H1 (cell line): ENCODE measurements at regions not wholly inside any gene's neighbourhood (a gene's known extent, or its start where the extent isn't known, plus 50 kb on each side); places are given as distances from the start of the nearest gene placed in this dataset.

Experiments used
- CTCF ChIA-PET: fragments of 300-600 bp; sonication (Branson Sonifier 250); formaldehyde crosslinking; loops from one replicate; lab custom pipeline; 2021; ENCODE audit not compliant: partially characterized antibody; lab: Charles Lee
- POLR2A ChIA-PET: fragments of 300-600 bp; sonication (Branson Sonifier 250); formaldehyde crosslinking; loops from one replicate; lab custom pipeline; 2021; ENCODE audit warnings: inconsistent platforms; ENCODE audit not compliant: partially characterized antibody; lab: Charles Lee
- DNase-seq, 2 experiments: peaks; one replicate each; pipeline versions ENCODE4 v3.0.0 to v3.0.0-alpha.2; 2010 to 2022; ENCODE audit warnings: low spot score in 2 of 2, low read depth in 1 of 2, mixed read lengths in 1 of 2
- FAIRE-seq: peaks from 2 replicates; lab custom pipeline; 2011; peaks lifted over from hg19 to GRCh38; lab: Jason Lieb, UNC
- H2AFZ ChIP-seq: 2 replicates; pipeline ENCODE4 v1.8.1; 2012; ENCODE audit warnings: low read length, inconsistent platforms
- H2AK5ac ChIP-seq: 2 replicates; pipeline ENCODE4 v1.6.1; 2013; ENCODE audit warnings: low read depth, low read length
- H2BK120ac ChIP-seq: replicated peaks from 2 replicates; pipeline ENCODE3; 2013; ENCODE audit warnings: low read depth, low read length, inconsistent platforms
- H2BK12ac ChIP-seq: 2 replicates; pipeline ENCODE4 v1.6.1; 2013; ENCODE audit warnings: low read depth, low read length
- H2BK15ac ChIP-seq: 2 replicates; pipeline ENCODE4 v1.6.1; 2013; ENCODE audit warnings: low read length
- H2BK20ac ChIP-seq: 2 replicates; pipeline ENCODE4 v1.6.1; 2013; ENCODE audit warnings: low read length
- H2BK5ac ChIP-seq: 2 replicates; pipeline ENCODE4 v1.6.1; 2013; ENCODE audit warnings: low read depth, low read length
- H3K14ac ChIP-seq: 2 replicates; pipeline ENCODE4 v1.6.1; 2013; ENCODE audit warnings: inconsistent platforms; ENCODE audit not compliant: insufficient read length
- H3K18ac ChIP-seq: 2 replicates; pipeline ENCODE4 v1.6.1; 2013; ENCODE audit warnings: low read length; ENCODE audit errors: extremely low read depth
- H3K23ac ChIP-seq: 2 replicates; pipeline ENCODE4 v1.6.1; 2013; ENCODE audit warnings: inconsistent platforms; ENCODE audit not compliant: insufficient read length
- H3K23me2 ChIP-seq: 2 replicates; pipeline ENCODE4 v1.6.1; 2013; ENCODE audit warnings: low read depth, low read length
- H3K27ac ChIP-seq: 2 replicates; pipeline ENCODE4 v1.6.1; 2011; ENCODE audit warnings: low read depth, low read length, inconsistent platforms
- H3K27me3 ChIP-seq, 4 experiments: replicated peaks in 1 of 4; 1 replicate in 1 of 4; 2 replicates in 3 of 4; pipeline versions ENCODE4 v1.6.1 to v1.8.1; 2011 to 2013; ENCODE audit warnings: low read length in 3 of 4, mild to moderate bottlenecking in 3 of 4, inconsistent platforms in 2 of 4, mixed read lengths in 2 of 4, moderate library complexity in 1 of 4; ENCODE audit not compliant: control insufficient read depth in 3 of 4, insufficient read depth in 3 of 4; ENCODE audit errors: extremely low read depth in 1 of 4
- H3K36me3 ChIP-seq, 4 experiments: 2 replicates each; pipeline versions ENCODE4 v1.6.1 to v1.8.1; 2011 to 2013; ENCODE audit warnings: mild to moderate bottlenecking in 4 of 4, low read length in 3 of 4, moderate library complexity in 2 of 4, control low read depth in 1 of 4, inconsistent platforms in 1 of 4; ENCODE audit not compliant: insufficient read depth in 4 of 4, control insufficient read depth in 2 of 4
- H3K4ac ChIP-seq: replicated peaks from 2 replicates; pipeline ENCODE3; 2013; ENCODE audit warnings: low read length, low read depth, mixed read lengths, inconsistent platforms; ENCODE audit not compliant: insufficient read length
- H3K4me1 ChIP-seq, 4 experiments: replicated peaks in 1 of 4; 1 replicate in 1 of 4; 2 replicates in 3 of 4; pipeline versions ENCODE4 v1.6.1 to v1.8.1; 2011 to 2013; ENCODE audit warnings: low read length in 3 of 4, inconsistent platforms in 2 of 4, mixed read lengths in 1 of 4; ENCODE audit not compliant: insufficient read depth in 4 of 4, control insufficient read depth in 3 of 4
- H3K4me2 ChIP-seq, 2 experiments: 2 replicates each; pipeline versions ENCODE4 v1.6.1 to v1.8.1; 2011 to 2013; ENCODE audit warnings: low read depth in 2 of 2, low read length in 2 of 2, control low read depth in 1 of 2, inconsistent platforms in 1 of 2, mild to moderate bottlenecking in 1 of 2; ENCODE audit not compliant: insufficient read depth in 1 of 2
- H3K4me3 ChIP-seq, 4 experiments: fragments of 200-600, 300-600 bp in 1 of 4; sonication (generic), shearing (Covaris generic), sonication (Bioruptor Twin) in 1 of 4; 2 replicates each; pipeline versions ENCODE4 v1.5.1 to v1.8.1; 2011 to 2016; ENCODE audit warnings: low read length in 4 of 4, low read depth in 3 of 4, control low read depth in 2 of 4, inconsistent platforms in 2 of 4, mild to moderate bottlenecking in 2 of 4, mixed read lengths in 1 of 4, moderate library complexity in 1 of 4; ENCODE audit not compliant: insufficient read depth in 2 of 4; ENCODE audit errors: extremely low read depth in 1 of 4
- H3K56ac ChIP-seq: replicated peaks from 2 replicates; pipeline ENCODE3; 2013; ENCODE audit warnings: low read depth, mild to moderate bottlenecking, mixed read lengths, low read length, inconsistent platforms; ENCODE audit not compliant: insufficient read length
- H3K79me1 ChIP-seq: 2 replicates; pipeline ENCODE4 v1.6.1; 2013; ENCODE audit warnings: low read depth, low read length, control low read depth
- H3K79me2 ChIP-seq, 2 experiments: 2 replicates each; pipeline versions ENCODE4 v1.6.1 to v1.8.1; 2012 to 2013; ENCODE audit warnings: low read length in 2 of 2, mild to moderate bottlenecking in 2 of 2, inconsistent platforms in 1 of 2; ENCODE audit not compliant: insufficient read depth in 2 of 2, control insufficient read depth in 1 of 2
- H3K9ac ChIP-seq, 4 experiments: replicated peaks in 1 of 4; 1 replicate in 1 of 4; 2 replicates in 3 of 4; pipeline versions ENCODE4 v1.6.1 to v1.8.1; 2011 to 2013; ENCODE audit warnings: low read depth in 3 of 4, low read length in 3 of 4, control low read depth in 2 of 4, mild to moderate bottlenecking in 2 of 4, moderate library complexity in 2 of 4, inconsistent platforms in 1 of 4; ENCODE audit errors: extremely low read depth in 1 of 4
- H3K9me3 ChIP-seq, 2 experiments: 2 replicates each; pipeline versions ENCODE4 v1.6.1 to v1.8.1; 2012 to 2013; ENCODE audit warnings: mild to moderate bottlenecking in 2 of 2, moderate library complexity in 2 of 2, control low read depth in 1 of 2, inconsistent platforms in 1 of 2, low read depth in 1 of 2, low read length in 1 of 2, mixed read lengths in 1 of 2; ENCODE audit not compliant: insufficient read depth in 2 of 2
- H4K20me1 ChIP-seq, 2 experiments: replicated peaks in 1 of 2; 2 replicates each; pipeline versions ENCODE3 to v1.8.1; 2011 to 2013; ENCODE audit warnings: inconsistent platforms in 2 of 2, low read length in 2 of 2, mild to moderate bottlenecking in 1 of 2; ENCODE audit not compliant: insufficient read depth in 2 of 2, control insufficient read depth in 1 of 2
- H4K5ac ChIP-seq: 2 replicates; pipeline ENCODE4 v1.6.1; 2013; ENCODE audit warnings: low read length, low read depth, mixed read lengths, inconsistent platforms; ENCODE audit not compliant: insufficient read length
- H4K8ac ChIP-seq: 2 replicates; pipeline ENCODE4 v1.8.0; 2013; ENCODE audit warnings: mild to moderate bottlenecking, moderate library complexity, low read length, inconsistent platforms; ENCODE audit not compliant: insufficient read depth; ENCODE audit errors: extremely low read depth
- H4K91ac ChIP-seq: replicated peaks from 2 replicates; pipeline ENCODE3; 2013; ENCODE audit warnings: low read length, mixed read lengths, inconsistent platforms; ENCODE audit not compliant: insufficient read length
- CEBPB ChIP-seq: IDR thresholded peaks from 2 replicates; pipeline ENCODE4 v1.6.1; 2012; ENCODE audit warnings: low read depth, low read length
- CHD2 ChIP-seq: IDR thresholded peaks from 2 replicates; pipeline ENCODE4 v1.6.1; 2012; ENCODE audit warnings: low read length, improper control_type of control experiment
- CTBP2 ChIP-seq: IDR thresholded peaks from 2 replicates; pipeline ENCODE4 v1.7.0; 2011; ENCODE audit warnings: borderline replicate concordance, mild to moderate bottlenecking, moderate library complexity, mixed read lengths, low read length; ENCODE audit not compliant: insufficient read depth, insufficient read length
- JUN ChIP-seq: IDR thresholded peaks from 2 replicates; pipeline ENCODE4 v1.6.1; 2011; ENCODE audit warnings: low read depth, mild to moderate bottlenecking, improper control_type of control experiment, low read length
- JUND ChIP-seq: IDR thresholded peaks from 2 replicates; pipeline ENCODE4 v1.6.1; 2011; ENCODE audit warnings: mild to moderate bottlenecking, improper control_type of control experiment, low read length
- SIRT6 ChIP-seq: IDR thresholded peaks from one replicate; pipeline ENCODE4 v1.7.1; 2012; ENCODE audit warnings: low read length, inconsistent platforms
- SIX5 ChIP-seq: IDR thresholded peaks from 2 replicates; pipeline ENCODE4 v1.6.1; 2011; ENCODE audit warnings: mild to moderate bottlenecking, low read depth, low read length
- SUZ12 ChIP-seq: fragments of 200-600 bp; sonication (generic); IDR thresholded peaks from 2 replicates; pipeline ENCODE4 v1.6.1; 2012; ENCODE audit warnings: mild to moderate bottlenecking, inconsistent platforms, low read length, moderate library complexity, mixed read lengths
- ZNF274 ChIP-seq: IDR thresholded peaks from 2 replicates; pipeline ENCODE4 v1.7.0; 2012; ENCODE audit warnings: low read length, borderline replicate concordance; ENCODE audit errors: extremely low read depth
- WGBS, 2 experiments: shearing (Covaris generic) in 1 of 2; methylation state at CpG; one replicate each; pipeline versions ENCODE4 v1.1.6 to v1.1.7; 2013 to 2015; ENCODE audit warnings: low lambda C conversion rate in 2 of 2, mixed read lengths in 2 of 2, inconsistent platforms in 1 of 2, low coverage in 1 of 2, missing lambda C conversion rate in 1 of 2; ENCODE audit not compliant: insufficient replicate concordance in 2 of 2, insufficient coverage in 1 of 2, insufficient read length in 1 of 2; ENCODE audit errors: extremely low coverage in 1 of 2, missing lambda C conversion rate in 1 of 2; 5-methylcytosine and 5-hydroxymethylcytosine counted together

DNA sequence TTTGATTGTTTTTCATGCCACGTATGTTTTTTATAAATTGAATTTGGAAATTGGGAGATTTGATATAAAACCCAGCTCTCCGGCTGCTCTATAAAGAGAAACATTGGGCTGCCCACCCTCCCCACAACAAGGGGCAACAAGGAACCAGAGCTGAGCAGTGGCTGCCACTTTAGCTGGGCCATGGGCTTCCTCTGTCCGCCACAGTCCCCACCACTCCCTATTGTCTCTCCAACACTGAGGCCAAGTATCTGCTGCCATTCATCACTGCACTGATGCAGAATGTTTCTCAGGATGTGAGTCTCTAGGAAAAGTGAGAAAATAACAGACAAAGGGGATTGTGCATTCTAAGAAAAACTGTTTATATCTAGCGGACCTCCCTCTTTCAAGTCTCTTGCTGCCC is 106.8 kb downstream of the LITAF start:
- H2BK20ac ChIP-seq, result no peak overlapping the region
- TF ChIP-seq CEBPB, result no peak
- no peak for TF ChIP-seq CHD2
- no peak for TF ChIP-seq ZNF274
- TF ChIP-seq JUND, result no peak
- no peak for TF ChIP-seq CTBP2
- no peak for TF ChIP-seq SUZ12
- TF ChIP-seq SIX5, result no peak
- TF ChIP-seq SIRT6, result no peak
- TF ChIP-seq JUN, result no peak
- TF ChIP-seq, all 59 proteins: peak for 0
- Histone ChIP-seq H3K14ac (no peak overlapping the region), H3K56ac (no peak overlapping the region), H4K5ac (no peak overlapping the region), H2BK5ac (no peak overlapping the region), H3K79me1 (no peaks in the 10 kb centered on the region), H2BK12ac (no peak overlapping the region), H4K8ac (no peak overlapping the region), H3K4me2 (no peak overlapping the region), H2BK120ac (no peak overlapping the region), H3K9me3 (peaks cover 8 to 9% of the 10 kb centered on the region in 2 experiments), H2AFZ (no peak overlapping the region), H3K9ac (no peak overlapping the region), H3K4ac (no peak overlapping the region), H3K23me2 (no peaks in the 10 kb centered on the region), H3K4me3 (no peak overlapping the region), H3K79me2 (no peaks in the 10 kb centered on the region), H3K27ac (no peak overlapping the region), H4K20me1 (peaks cover 0 to 2% of the 10 kb centered on the region in 2 experiments), H4K91ac (no peak overlapping the region), H3K4me1 (no peaks in the 10 kb centered on the region), H3K23ac (no peak overlapping the region), H3K36me3 (peaks cover 0 to 32% (median 13%) of the 10 kb centered on the region in 4 experiments; a peak in 5 of 8 replicates), H2AK5ac (no peak overlapping the region), H3K18ac (no peak overlapping the region), H3K27me3 (no peaks in the 10 kb centered on the region), H2BK15ac (no peak overlapping the region)
- POLR2A ChIA-PET, result no interaction called here
- CTCF ChIA-PET, result interaction anchor here (0.7 to 5.7 kb wide), 5 partner anchors 16 to 235 kb away, joined by 3 to 30 read pairs (median 3); no protein-coding TSS in a partner anchor
- no peak for DNase-seq
- WGBS, 2 experiments, result 74% methylated on average over 4 of the region's 4 CpGs; no CpG with 5 or more reads in 1 of the 2 experiments
- no peak for FAIRE-seq
